ENCODE measurements at regions not wholly inside any gene's neighbourhood (a gene's known extent, or its start where the extent isn't known, plus 50 kb on each side); places are given as distances from the start of the nearest gene placed in this dataset.

DNA sequence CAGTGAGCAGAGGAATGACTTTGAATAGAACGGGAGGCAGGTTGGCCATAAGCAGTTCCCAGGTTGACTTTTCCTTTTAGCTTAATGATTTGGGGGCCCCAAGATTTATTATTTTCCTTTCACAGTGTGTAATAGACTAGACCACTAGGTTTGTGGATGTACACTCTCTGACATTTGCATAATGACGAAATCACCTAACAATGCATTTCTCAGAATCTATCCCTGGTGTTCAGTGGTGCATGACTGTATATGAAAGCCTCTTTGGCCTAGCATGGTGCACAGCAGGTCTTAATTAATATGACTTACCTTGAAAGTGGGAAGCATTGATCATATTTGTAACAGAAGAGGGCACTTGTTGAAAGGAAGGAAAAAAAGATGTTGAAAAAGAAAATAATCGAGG, 761.9 kb downstream of the TYW1 start:
- no peak overlapping the region for H3K27ac ChIP-seq
- 77 to 87% (median 81%) methylated on average over 3 of the region's 3 CpGs for WGBS, 5 donors
- no peaks in the 10 kb centered on the region for H3K36me3 ChIP-seq
- H3K4me1 ChIP-seq: no peaks in the 10 kb centered on the region
- H3K27me3 ChIP-seq: no peaks in the 10 kb centered on the region
- DNase-seq: no peak
- intact Hi-C loops (cut with DNase I; ENCODE audit: low total_unique reads): no loop called here
- no peak for TF ChIP-seq POLR2AphosphoS5 (IDR thresholded peaks at IDR 0.05)
- no peak for TF ChIP-seq POLR2A (IDR thresholded peaks at IDR 0.05)
- no peak for TF ChIP-seq EP300 (IDR thresholded peaks at IDR 0.05)
- TF ChIP-seq, protein P1, sequence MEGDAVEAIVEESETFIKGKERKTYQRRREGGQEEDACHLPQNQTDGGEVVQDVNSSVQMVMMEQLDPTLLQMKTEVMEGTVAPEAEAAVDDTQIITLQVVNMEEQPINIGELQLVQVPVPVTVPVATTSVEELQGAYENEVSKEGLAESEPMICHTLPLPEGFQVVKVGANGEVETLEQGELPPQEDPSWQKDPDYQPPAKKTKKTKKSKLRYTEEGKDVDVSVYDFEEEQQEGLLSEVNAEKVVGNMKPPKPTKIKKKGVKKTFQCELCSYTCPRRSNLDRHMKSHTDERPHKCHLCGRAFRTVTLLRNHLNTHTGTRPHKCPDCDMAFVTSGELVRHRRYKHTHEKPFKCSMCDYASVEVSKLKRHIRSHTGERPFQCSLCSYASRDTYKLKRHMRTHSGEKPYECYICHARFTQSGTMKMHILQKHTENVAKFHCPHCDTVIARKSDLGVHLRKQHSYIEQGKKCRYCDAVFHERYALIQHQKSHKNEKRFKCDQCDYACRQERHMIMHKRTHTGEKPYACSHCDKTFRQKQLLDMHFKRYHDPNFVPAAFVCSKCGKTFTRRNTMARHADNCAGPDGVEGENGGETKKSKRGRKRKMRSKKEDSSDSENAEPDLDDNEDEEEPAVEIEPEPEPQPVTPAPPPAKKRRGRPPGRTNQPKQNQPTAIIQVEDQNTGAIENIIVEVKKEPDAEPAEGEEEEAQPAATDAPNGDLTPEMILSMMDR (IDR thresholded peaks at IDR 0.05): no peak
- H3K4me3 ChIP-seq: no peak overlapping the region
- H3K9me3 ChIP-seq: no peaks in the 10 kb centered on the region

DNA sequence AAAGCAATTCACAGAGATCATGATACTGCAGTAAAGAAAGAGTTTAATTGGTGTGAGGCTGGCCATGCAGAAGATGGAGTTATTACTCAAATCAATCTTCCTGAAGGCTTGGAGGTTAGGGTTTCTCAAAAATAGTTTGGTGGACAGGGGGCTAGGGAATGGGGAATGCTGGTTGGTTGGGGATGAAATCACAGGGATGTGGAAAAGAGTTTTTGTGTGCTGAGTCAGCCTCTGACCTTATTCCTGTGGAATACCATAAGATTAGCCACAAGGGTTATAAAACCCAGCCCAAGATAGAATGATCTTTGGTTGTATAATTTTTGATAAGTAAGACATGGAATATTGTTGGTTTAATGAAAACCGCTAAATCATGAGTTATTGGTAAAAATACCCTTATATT, 764.3 kb downstream of the TYW1 start:
- intact Hi-C loops (cut with DNase I; ENCODE audit: low total_unique reads): no loop called here
- TF ChIP-seq, protein P1 (IDR thresholded peaks at IDR 0.05): no peak
- TF ChIP-seq POLR2A (IDR thresholded peaks at IDR 0.05) (no peak), EP300 (IDR thresholded peaks at IDR 0.05) (no peak), POLR2AphosphoS5 (IDR thresholded peaks at IDR 0.05) (no peak)
- no peaks in the 10 kb centered on the region for H3K27me3 ChIP-seq
- H3K4me1 ChIP-seq: peaks cover 0 to 15% (median 0%) of the 10 kb centered on the region in 4 donors
- no peak overlapping the region for H3K27ac ChIP-seq
- no peak for DNase-seq
- H3K4me3 ChIP-seq: no peak overlapping the region
- WGBS, 5 donors: 95 to 98% (median 97%) methylated on average over 1 of the region's 1 CpG
- H3K36me3 ChIP-seq: no peaks in the 10 kb centered on the region
- no peaks in the 10 kb centered on the region for H3K9me3 ChIP-seq

DNA sequence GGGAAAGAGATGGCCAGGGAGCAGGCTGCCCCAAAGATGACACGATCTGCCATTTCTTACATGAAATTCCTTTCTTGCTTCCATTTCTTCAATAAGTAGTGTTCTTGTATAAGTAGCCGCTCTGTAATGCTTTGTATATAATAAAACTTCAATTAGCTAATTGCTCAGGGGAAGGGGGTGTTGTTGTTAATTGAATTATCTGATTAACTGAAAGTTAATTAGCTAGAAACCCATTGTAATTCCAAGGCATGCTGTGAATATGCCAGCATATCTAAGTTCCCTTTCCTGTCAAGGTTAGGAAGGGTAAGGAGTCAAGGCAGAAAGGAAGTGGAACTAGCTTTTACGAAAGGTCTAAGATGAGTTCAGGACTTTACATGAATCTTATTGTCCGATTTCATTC, 765.9 kb downstream of the TYW1 start:
- WGBS, 5 donors: 89 to 94% (median 92%) methylated on average over 4 of the region's 4 CpGs
- Histone ChIP-seq H3K27ac (no peak overlapping the region), H3K27me3 (no peaks in the 10 kb centered on the region), H3K9me3 (peaks cover 0 to 8% (median 7%) of the 10 kb centered on the region in 4 donors), H3K4me3 (no peak overlapping the region), H3K36me3 (no peaks in the 10 kb centered on the region), H3K4me1 (peaks cover 0 to 15% (median 0%) of the 10 kb centered on the region in 4 donors)
- intact Hi-C loops (cut with DNase I; ENCODE audit: low total_unique reads): no loop called here
- TF ChIP-seq, protein P1 (IDR thresholded peaks at IDR 0.05): no peak
- TF ChIP-seq POLR2A (IDR thresholded peaks at IDR 0.05): no peak
- TF ChIP-seq EP300 (IDR thresholded peaks at IDR 0.05): no peak
- TF ChIP-seq POLR2AphosphoS5 (IDR thresholded peaks at IDR 0.05): no peak
- DNase-seq: no peak

DNA sequence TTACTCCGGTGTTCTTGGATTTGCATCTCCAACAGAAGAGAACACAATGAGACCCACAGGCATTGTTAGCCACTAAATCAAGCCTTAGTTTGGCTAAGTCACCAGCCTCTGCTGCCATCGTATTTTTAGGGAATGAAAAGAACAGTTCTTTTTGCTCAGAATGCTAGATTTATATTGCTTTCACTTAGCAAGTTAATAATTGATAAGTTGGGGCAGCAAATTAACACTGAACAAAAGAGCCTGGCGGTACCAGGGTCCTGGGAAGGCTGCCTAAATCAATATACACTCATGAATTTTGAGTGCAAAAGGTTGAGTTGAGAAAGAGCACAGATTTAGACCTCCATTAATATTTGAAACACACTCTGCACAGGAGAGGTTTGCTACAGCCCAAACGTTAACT, 767.7 kb downstream of the TYW1 start:
- no peak for TF ChIP-seq POLR2AphosphoS5 (IDR thresholded peaks at IDR 0.05)
- no peaks in the 10 kb centered on the region for H3K27me3 ChIP-seq
- no peak overlapping the region for H3K27ac ChIP-seq
- intact Hi-C loops (cut with DNase I; ENCODE audit: low total_unique reads): no loop called here
- H3K36me3 ChIP-seq: no peaks in the 10 kb centered on the region
- peaks cover 0 to 15% (median 0%) of the 10 kb centered on the region in 4 donors for H3K4me1 ChIP-seq
- no peak overlapping the region for H3K4me3 ChIP-seq
- H3K9me3 ChIP-seq: peaks cover 0 to 11% (median 7%) of the 10 kb centered on the region in 4 donors
- WGBS, 5 donors: 20 to 41% (median 26%) methylated on average over 4 of the region's 4 CpGs
- peak in 1 of 2 donors; percentile 56 for DNase-seq

DNA sequence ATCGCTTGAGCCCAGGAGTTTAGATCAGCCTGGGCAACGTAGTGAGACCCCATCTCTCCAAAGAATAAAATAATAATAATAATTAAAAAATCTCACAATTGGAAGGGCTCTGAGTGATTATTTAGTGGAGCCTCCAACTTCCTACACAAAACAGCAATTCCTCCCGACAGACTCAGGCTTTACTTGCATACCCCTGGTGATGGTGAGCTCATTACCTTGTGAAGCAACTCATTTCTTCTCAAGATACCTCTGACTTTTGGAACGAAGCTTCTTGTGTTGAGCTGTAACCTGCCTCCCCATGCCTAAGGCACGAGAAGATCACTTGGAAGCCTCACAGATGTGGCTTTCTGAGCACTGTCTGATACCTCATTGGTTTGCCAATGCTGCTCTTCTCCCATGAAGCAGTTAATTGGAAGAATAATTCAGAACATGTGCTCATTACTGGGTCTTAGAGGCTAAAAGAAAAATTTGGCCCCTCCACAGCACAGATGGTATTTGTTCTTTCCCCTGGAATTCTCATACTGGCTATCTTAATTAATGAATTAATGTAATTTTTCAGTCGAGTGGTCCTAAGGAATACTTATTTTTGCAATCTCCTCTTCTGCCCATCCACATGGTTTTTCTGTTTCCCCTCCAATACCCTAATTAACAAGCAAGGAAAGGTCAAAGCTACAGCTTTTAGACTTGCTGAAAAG, 769.0 kb downstream of the TYW1 start:
- TF ChIP-seq EP300 (IDR thresholded peaks at IDR 0.05) (no peak), POLR2A (IDR thresholded peaks at IDR 0.05) (no peak), POLR2AphosphoS5 (IDR thresholded peaks at IDR 0.05) (no peak)
- TF ChIP-seq, protein P1 (IDR thresholded peaks at IDR 0.05): no peak
- Histone ChIP-seq H3K27ac (no peak overlapping the region), H3K36me3 (no peaks in the 10 kb centered on the region), H3K4me3 (no peak overlapping the region), H3K9me3 (peaks cover 0 to 11% (median 7%) of the 10 kb centered on the region in 4 donors), H3K4me1 (peaks cover 0 to 15% (median 0%) of the 10 kb centered on the region in 4 donors), H3K27me3 (no peaks in the 10 kb centered on the region)
- 83 to 88% (median 87%) methylated on average over 6 of the region's 6 CpGs for WGBS, 5 donors
- intact Hi-C loops (cut with DNase I; ENCODE audit: low total_unique reads): no loop called here
- no peak for DNase-seq
